Left cardiac atrium (tissue), 4 donors: ENCODE measurements at regions not wholly inside any gene's neighbourhood (a gene's known extent, or its start where the extent isn't known, plus 50 kb on each side); places are given as distances from the start of the nearest gene placed in this dataset.

Experiments
- ATAC-seq, 2 donors: fragments of 200-7000 bp; cut with Tn5 transposase; one replicate each; pipeline ENCODE4 v1.9.1; 2020; ENCODE audit warnings: mild to moderate bottlenecking in 2 of 2, moderate library complexity in 2 of 2
- DNase-seq: peaks from one replicate; pipeline ENCODE4 v3.0.0-alpha.2; 2020
- intact Hi-C, 2 donors: fragments of 100-400 bp; cut with DNase I; formaldehyde crosslinking; loops; one replicate each; pipeline versions ENCODE4 v1.14.1 to v1.15.1; 2022 to 2023
- donor health status: DM: no; HTN: yes; CAD: no.
- donor health status: DM: no; HTN: yes; CAD: no; lungs with severe emphysema.
- donor health status: DM: yes; HTN: yes; CAD: no.
- donor health status: Dilated cardiomyopathy.

DNA sequence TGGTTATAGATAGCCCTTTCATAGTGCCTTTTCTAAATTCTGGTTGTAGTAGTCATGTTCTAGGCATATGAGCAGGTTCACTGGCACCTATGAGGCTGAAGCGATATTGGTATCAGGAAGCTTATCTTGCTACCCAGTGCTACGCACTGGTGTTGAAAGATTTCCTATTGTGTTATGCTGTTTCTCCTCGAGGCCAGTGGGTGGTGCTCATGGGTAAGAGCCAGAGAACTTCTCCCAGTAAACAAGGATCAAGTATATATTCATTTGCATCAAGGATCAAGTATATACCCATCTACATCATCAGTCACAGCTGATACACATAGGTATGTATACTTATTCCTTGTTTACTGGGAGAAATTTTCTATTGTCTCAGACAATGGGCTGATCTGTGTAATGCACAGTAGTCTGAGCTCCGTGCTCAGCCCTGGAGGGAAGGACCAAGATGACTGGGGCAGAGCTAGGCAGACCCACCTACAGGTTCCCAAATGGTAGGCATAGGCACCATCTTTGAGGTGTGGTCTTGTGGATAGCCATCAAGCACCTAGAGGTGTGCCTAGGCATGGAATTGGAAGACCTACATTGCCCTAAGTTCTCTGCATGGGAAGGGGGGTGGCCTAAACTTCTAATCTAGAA, 101.2 kb upstream of the GALNT13 start:
- intact Hi-C loops: no loop called here
- ATAC-seq (no peak), DNase-seq (no peak)

DNA sequence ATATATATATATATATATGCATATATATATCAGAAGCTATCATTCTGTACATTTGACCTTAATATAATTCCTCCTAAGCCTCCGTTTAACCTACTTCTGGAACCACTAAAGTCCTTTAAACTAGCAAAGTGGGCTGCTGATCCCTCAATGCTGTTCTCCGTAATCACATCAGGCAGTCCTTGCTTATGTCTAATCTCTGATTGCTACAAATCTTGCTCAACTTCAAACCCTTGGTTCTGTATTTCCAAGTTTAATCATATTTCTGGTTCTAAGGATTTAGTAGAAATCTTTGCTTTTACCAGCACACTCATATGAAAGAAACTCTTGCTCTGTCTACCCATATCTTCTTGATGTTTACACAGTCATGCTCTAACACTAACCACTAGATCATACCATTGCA, 91.5 kb upstream of the GALNT13 start:
- ATAC-seq (no peak), DNase-seq (no peak)
- intact Hi-C loops: no loop called here

DNA sequence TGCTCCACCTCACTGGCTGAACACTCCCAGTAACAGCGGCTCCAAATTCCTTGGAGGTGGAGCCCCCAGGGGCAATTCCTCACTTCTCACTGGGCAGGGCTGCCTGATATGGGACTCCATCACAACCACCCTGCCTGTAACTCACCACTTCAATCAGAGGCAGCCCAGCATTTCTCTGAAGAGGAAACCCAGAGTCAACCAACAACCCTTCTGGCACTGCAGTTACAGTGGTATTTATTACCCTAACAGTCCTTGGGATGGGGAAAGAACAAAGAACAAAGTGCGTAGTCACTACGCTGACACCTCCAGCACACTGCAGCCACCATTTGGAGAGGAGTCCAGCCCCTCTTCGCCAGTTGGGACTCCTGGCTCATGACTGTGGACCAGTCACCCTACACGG, 85.7 kb upstream of the GALNT13 start:
- no peak for DNase-seq
- intact Hi-C loops: no loop called here
- no peak for ATAC-seq

DNA sequence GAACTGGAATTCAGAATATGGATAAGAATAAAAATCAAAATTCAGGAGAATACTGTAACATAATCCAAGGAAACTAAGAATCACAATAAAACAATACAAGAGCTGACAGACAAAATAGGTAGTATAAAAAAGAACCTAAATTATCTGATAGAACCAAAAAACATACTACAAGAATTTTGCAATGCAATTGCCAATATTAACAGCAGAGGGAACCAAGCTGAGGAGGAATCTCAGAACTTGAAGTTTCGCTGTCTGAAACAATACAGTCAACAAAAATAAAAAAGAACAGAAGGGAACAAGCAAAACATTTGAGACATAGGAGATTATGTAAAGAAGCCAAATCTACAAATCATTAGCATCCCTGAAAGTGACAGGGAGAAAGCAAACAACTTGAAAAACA, 84.1 kb upstream of the GALNT13 start:
- intact Hi-C loops: no loop called here
- no peak for DNase-seq
- no peak for ATAC-seq

DNA sequence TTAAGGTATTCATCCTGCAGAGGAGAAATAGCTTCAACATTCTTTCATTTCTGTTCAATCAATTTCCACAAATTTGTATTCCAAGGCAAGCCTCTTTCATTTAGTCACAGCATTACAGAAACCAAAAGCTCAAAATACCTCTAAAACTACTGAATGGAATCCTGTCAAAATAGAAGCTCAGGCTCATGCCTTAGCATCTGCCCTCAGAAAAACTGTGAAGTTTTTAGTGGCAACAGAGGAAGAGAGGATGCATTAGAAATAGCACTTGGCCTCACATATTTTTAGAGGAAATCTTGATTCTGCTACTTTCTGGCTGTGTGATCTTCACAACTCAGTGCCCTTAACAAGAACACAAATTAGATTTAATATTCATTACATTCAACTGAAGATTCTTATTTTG, 69.1 kb upstream of the GALNT13 start:
- intact Hi-C loops: no loop called here
- DNase-seq (no peak), ATAC-seq (no peak)

DNA sequence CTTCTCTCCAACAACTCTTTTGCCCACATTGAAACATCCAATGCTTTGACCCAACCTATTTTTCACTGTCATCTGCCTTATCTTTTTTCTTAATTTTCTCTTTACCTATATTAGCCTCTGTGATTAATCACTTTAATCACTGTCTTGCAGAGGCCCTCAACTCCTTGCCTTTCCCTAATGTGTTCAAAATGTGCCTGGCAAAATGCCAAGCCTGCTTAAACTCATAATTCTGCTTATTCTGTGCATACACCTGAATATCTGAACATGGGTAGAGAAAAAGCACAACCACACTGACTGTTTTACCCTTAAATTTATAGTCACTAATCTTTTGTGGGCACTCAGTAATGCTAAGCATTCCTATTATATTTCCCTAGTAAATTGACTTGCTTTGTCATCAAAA, 63.0 kb upstream of the GALNT13 start:
- intact Hi-C loops: no loop called here
- DNase-seq (no peak), ATAC-seq (no peak)

DNA sequence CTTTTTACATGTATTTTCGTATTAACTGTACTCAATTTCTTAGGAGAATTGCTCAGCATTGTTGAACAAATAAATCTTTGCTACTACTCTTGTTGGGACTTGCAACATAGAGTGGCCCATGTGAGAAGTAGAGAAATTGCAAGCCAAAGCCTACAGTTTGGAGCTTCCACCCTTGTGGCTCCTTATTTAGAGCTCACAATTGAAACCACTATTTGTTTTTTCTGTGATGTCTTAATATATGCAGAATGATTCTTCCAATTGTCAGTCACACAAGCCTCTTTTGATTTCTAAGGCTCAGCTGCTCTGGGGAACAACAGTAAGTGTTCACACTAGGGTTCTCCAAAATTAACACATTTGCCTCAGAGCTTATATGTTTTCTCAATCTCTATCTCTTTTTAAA, 60.2 kb upstream of the GALNT13 start:
- no peak for DNase-seq
- intact Hi-C loops: no loop called here
- no peak for ATAC-seq

DNA sequence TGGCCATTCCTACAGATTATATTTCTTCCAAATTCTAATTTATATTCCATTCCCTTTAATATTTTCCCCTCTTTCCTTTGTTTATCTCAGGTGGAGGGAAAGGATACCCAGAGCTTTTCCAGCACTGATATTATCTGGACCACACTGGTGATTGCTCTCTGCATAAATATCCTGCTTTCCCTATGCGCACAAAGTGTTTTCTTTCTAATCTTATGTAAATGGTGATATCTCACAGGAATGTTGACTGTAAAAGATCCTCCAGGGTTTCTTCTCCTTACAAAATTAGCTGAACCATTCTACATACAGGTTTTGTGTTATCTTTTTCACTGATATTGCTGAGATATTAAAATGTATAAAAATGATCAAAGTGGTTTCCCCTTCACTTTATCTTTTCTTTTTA, 59.1 kb upstream of the GALNT13 start:
- DNase-seq (no peak), ATAC-seq (no peak)
- intact Hi-C loops: no loop called here

DNA sequence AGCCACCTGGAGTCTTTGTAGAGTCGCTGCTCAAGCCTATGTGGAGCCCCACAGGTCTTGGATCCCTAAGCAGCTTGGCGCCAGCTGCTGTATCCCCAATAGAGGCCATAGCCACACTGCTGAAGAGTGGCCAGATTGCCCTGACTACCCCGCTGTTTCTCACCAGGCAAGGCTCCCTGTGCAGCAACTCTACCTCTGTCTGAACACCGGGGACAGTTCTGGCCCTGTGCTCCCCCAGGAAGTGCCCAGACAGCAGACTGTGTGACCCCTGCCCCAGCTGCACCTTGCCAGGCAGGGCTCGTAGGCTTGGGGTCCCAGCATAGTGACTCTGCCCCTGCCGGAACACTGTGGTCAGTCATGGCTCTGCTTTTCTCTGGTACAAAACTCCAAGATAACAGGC, 53.5 kb upstream of the GALNT13 start:
- DNase-seq: no peak
- intact Hi-C loops: no loop called here
- ATAC-seq: no peak

DNA sequence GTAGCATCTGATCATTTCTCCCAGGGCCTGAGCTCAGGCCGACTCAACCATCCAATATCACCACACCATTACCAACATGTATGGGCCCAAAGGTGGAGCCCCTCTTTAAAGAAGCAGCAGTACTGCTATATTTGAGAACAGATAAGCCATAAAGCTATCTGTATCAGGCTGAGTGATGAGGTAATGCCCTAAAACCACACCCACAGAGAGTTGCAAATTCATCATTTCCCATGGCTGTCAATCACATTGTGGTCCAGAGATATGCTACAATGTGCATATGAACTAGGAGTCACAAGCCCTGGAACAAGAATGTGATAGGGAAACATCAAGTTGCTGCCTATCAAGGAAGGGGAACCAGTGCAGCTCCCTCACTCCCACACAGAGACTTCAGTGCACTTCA, 52.6 kb upstream of the GALNT13 start:
- intact Hi-C loops: no loop called here
- ATAC-seq (no peak), DNase-seq (no peak)

DNA sequence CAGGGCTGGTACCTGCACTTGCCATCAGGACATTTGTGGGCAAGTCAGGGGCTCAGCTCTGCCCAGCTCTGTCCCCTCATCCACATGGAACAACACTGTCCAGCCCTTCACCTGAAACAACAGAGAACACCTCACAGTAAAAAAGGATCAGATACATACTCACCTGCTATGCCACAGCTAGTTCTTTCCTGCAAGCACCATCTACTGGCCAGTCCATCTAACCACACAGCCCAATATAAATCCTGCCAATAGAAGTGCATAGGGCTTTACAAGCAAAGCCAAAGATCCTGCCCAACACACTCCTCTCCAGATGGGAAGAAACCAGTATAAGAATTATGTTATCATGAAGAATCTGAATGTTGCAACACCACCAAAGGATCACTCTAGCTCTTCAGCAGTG, 52.2 kb upstream of the GALNT13 start:
- no peak for ATAC-seq
- intact Hi-C loops: no loop called here
- no peak for DNase-seq
